ENCODE measurements at regions not wholly inside any gene's neighbourhood (a gene's known extent, or its start where the extent isn't known, plus 50 kb on each side); places are given as distances from the start of the nearest gene placed in this dataset.
A peak's percentile ranks its signal among the peaks of the same experiment; 100 is the strongest.

- no peak for DNase-seq
Observed at GRCh38 chr10:43782814-43783213, 134.1 kb upstream of the ZNF32 start.

- DNase-seq = no peak
Observed at GRCh38 chr10:43781480-43782361, 133.0 kb upstream of the ZNF32 start.

GRCh38 chr10:43778571-43778970, 129.9 kb upstream of the ZNF32 start:
- DNase-seq = no peak

GRCh38 chr10:43775384-43775783, 126.7 kb upstream of the ZNF32 start:
- DNase-seq = no peak

GRCh38 chr10:43774234-43774769, 125.6 kb upstream of the ZNF32 start:
- DNase-seq = no peak

- DNase-seq = no peak
Observed at GRCh38 chr10:43773736-43774135, 125.1 kb upstream of the ZNF32 start.

- DNase-seq = no peak
Observed at GRCh38 chr10:43772171-43772570, 123.5 kb upstream of the ZNF32 start.

- no peak for DNase-seq
Observed at GRCh38 chr10:43771675-43772074, 123.0 kb upstream of the ZNF32 start.

- DNase-seq = no peak
Observed at GRCh38 chr10:43765516-43765915, 116.8 kb upstream of the ZNF32 start.

GRCh38 chr10:43763846-43764245, 115.2 kb upstream of the ZNF32 start:
- no peak for DNase-seq

- no peak for DNase-seq
Observed at GRCh38 chr10:43760514-43760913, 111.8 kb upstream of the ZNF32 start.

GRCh38 chr10:43759216-43759615, 110.5 kb upstream of the ZNF32 start:
- no peak for DNase-seq

GRCh38 chr10:43756341-43756740, 107.7 kb upstream of the ZNF32 start:
- DNase-seq = no peak

- DNase-seq = no peak
Observed at GRCh38 chr10:43754569-43755260, 106.0 kb upstream of the ZNF32 start.

GRCh38 chr10:43753397-43754061, 104.8 kb upstream of the ZNF32 start:
- DNase-seq = no peak

- no peak for DNase-seq
Observed at GRCh38 chr10:43752682-43753081, 104.0 kb upstream of the ZNF32 start.

- DNase-seq = no peak
Observed at GRCh38 chr10:43751646-43752045, 103.0 kb upstream of the ZNF32 start.

- DNase-seq = no peak
Observed at GRCh38 chr10:43749940-43750552, 101.4 kb upstream of the ZNF32 start.

GRCh38 chr10:43749145-43749576, 100.5 kb upstream of the ZNF32 start:
- peak; percentile 16 for DNase-seq

GRCh38 chr10:43748560-43748959, 99.9 kb upstream of the ZNF32 start:
- no peak for DNase-seq

GRCh38 chr10:43746906-43747305, 98.2 kb upstream of the ZNF32 start:
- no peak for DNase-seq

- DNase-seq = peak; percentile 75
Observed at GRCh38 chr10:43739161-43739560, 90.5 kb upstream of the ZNF32 start.

Measured in muscle of arm (tissue), 1 donor.